ENCODE measurements at regions not wholly inside any gene's neighbourhood (a gene's known extent, or its start where the extent isn't known, plus 50 kb on each side); places are given as distances from the start of the nearest gene placed in this dataset.
"Not testable (repeated sequence)": the region's sequence is repeated elsewhere in the genome, so short reads cannot be mapped to it uniquely, and the experiment has no call there.

DNA sequence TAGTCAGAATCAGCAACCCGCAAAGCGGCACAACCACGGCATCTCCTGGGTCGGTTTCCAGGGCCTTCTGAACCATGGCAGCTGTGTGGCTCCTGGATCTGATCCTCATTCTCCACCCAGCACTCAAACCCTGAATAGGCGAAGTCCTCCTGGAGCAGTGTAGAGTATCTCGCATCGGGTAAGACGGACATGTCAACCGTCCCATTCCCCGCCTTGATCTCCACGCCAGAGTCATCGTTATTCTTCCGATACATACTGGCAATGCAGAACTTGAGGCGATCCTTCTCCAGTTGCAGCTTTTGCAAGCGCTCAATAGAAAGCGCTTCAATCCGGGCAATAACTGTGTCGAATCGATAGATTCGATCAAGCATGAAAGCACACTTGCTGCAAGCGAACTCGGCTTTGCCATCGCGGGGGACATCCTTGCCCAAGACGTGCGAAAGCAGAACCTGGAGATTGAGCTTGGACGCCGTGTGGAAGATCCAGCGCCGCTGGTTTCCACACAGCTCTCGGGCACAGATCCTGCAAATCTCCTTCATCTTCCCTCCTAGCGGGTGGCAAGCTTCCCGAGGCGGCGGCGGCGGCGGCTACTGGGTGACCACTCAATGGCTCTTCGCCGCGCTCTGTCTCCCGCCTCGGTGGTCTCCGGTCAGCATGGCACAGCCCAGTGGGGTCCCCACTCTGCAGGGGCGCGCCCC lies 142.9 kb downstream of the NBPF8 start:
- not testable (repeated sequence) for DNase-seq

DNA sequence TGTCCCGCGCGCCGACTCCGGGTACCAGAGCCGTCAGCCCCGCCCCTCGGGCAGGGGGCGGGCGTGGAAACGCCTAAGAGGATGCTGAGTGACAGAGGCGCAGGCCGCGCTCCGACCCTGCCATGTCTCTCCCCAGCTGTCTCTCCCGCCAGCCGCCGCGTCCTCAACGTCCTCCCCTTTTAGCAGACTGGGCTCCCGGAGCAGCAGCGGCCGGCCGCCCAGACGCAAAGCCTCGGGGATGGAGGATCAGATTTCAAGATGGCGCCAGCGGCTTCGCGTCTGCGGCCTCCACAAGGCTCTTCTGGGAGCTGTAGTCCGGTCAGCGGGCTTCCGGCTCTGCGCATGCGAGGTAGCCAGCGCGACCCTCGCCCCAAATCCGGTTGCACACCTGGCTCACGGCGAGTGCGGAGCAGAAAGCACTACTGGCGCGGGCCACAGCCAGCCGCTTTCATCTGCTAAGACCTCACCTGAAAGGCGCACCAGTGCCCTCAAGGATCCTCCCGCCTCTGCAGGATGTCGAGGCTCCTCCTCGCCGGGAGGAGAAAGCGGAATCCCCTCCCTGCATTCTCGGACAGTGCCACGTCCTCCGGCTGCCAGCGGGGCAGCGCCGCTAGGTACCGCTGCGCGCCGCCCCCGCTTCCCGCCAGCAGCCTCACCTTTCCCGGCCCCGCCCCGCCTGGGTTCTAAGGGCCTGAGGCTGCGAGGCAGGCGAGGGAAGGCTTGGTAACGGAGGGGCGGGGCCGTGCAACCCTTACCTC lies 143.6 kb downstream of the NBPF8 start:
- DNase-seq, result peak; percentile 20

DNA sequence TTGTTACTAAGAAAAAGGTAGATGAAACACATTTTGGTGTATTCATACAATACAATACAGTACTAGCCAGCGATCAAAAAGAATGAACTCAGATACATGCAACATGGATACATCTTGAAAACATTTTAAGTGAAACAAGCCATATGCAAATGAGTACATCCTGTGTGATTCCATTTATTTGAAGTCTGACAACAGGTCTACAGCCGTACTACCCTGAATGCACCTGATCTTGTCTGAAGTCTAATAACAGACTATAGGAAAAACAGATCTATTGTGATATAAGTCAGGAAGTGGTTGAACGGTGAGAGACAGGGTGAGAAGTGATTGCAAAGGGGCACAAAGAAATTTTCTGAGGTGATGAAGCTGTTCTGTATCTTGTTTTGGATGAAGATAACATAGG lies 146.9 kb downstream of the NBPF8 start:
- DNase-seq, result not testable (repeated sequence)

DNA sequence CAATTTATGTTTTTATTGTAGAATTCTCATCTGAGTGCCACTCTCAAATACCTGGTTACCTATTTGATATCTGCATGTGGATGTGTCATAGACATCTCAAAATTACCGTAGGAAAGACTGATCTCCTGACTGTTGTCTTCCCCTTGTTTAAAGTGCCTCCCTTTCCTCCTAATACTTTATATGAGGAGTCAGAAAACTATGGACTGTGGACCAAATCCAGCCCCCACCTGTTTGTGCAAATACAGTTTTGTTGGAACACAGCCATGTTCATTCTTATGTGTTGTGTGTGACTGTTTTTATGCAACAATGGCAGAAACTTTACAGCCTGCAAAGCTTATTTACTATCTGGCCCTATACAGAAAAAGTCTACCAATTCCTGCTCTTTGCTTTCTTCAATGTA lies 150.6 kb downstream of the NBPF8 start:
- not testable (repeated sequence) for DNase-seq

DNA sequence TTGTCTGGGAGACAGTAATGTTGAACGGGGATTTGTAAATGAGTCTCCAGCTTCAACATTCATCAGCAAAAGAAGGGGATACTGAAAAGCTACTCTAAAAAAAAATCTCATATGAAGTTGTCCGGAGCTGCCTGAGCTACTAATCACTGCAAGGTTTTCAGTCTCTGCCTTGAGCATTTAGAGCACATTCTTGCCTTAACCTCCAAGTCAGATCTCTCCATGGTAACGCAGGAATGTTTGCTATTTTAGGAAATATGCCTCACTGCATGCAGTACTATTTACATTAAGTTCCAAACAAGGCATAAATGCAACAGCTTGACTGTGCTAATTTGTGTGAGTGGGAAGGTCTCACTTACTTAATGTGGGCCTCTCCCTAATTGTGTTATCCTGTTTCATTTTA lies 152.8 kb downstream of the NBPF8 start:
- not testable (repeated sequence) for DNase-seq

DNA sequence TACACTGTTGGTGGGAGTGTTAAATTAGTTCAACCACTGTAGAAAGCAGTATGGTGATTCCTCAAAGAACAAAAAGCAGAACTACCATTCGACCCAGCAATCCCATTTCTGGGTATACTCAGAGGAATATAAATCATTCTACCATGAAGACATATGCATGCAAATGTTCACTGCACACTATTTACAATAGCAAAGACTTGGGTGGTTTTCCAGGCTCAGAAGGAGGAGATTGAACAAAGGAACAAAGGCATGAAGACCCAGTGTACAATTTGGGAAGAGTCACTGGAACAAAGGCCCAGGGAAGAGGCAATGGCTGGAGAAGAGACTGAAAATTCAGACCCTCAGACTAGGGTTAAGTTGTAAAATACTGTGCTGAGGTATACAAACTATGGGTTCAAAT lies 148.5 kb upstream of the NBPF26 start:
- not testable (repeated sequence) for DNase-seq

DNA sequence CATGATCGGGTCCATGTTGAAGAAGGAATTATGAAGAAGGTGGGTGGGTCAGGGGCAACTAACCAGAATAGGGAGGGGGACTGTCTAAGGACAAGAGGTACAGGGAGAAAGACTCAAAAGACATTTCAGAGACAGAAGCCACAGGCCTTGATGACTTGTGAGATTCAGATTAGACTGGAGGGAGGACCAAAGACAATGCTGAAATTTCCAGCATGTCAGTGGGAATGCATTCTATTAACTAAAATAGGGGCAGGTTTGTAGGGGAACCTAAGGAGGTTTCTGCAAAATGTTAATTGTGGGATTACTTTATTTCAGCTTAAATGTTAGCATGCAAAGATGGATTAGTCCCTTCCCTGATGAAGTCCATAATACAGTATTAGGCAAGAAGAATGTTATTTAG lies 141.6 kb upstream of the NBPF26 start:
- DNase-seq, result not testable (repeated sequence)

DNA sequence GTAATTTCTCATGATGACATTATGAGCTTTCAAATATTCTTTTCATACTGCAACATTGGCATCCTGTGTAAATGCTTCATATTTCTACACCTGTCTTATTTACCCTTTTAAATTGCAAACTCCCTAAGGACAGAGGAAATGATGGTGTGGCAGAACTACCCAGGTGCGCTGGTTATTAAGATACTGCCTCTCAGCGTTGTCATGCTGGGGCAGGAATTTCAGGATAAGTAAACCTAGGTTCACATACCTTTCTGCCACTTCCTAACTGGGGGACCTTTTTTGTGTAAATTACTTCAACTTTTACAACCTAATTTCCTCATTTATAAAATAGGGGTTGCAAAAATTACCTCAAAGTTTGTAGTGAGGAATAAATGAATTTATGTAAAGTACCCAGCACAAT lies 137.7 kb upstream of the NBPF26 start:
- DNase-seq, result not testable (repeated sequence)

DNA sequence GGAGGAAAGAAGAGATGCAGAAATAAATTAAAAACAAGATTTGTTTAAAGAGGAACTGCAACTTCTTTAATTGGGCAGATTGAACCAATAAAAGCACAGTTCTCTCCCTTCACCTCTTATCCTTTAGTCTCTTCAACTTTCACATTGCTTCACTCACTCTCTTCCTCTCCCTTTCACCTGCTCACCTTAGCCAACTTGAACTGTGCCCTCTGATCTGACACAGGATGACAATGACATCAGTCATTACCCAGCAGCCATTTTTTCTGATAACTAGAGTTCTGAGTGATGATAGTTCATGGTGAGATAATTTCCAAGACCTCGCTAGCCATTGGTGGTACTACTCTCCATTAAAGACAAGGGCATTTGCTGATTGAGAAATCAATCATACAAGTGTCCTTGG lies 134.9 kb upstream of the NBPF26 start:
- not testable (repeated sequence) for DNase-seq

DNA sequence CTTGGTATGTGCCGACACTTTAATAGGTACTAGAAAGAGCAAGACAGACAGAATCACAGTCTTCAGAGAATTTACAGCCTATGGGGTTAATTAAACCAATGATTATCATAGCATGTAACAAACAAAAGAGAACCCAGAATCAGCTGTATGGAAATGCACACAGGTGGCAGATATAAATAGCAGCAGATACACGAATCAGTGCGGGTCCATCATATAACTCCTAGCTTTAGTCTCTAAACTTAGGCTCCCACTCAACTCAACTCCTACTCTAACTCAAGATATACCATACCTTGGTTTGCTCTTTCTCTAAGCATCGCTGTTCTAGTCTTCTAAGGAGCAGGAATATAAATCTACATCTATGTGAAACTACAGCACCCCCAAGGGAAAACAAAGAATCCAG lies 132.0 kb upstream of the NBPF26 start:
- DNase-seq, result not testable (repeated sequence)

DNA sequence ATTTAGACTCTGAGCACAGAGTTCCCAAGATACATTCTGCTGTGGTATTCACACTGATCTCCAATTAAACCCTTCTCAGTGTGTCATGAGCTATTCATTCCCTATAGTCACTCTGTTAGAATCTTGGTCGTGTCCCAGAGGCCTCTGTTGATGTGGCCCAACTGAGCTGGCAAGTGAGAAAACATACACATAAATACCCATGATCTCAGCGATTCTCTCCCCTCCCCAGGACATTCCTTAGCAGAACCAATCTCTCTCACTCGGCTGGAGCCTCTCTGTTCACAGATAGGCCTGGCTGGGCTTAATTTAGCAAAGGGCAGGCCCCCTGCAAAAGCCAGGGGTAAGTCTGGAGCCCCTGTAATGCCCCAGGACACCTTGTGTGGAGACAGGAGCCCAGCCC lies 130.8 kb upstream of the NBPF26 start:
- not testable (repeated sequence) for DNase-seq

DNA sequence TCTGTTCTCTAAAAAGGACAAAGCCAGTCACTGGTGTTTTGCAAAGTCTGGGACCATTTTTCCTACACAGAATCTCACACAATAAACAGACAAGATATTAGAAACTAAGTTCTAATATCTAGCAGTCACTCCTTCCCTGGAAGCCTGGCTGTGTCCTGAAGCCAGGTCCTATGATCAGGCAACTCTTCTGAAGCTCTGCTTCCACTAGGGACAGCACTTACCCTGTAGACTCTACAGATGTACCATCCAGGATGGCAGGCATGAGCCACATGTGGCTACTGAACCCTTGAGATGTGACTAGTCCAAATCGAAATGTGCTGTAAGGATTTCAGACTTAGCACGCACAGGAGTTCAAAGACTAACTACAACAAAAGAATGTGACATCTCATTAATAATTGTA lies 130.1 kb upstream of the NBPF26 start:
- DNase-seq, result not testable (repeated sequence)

DNA sequence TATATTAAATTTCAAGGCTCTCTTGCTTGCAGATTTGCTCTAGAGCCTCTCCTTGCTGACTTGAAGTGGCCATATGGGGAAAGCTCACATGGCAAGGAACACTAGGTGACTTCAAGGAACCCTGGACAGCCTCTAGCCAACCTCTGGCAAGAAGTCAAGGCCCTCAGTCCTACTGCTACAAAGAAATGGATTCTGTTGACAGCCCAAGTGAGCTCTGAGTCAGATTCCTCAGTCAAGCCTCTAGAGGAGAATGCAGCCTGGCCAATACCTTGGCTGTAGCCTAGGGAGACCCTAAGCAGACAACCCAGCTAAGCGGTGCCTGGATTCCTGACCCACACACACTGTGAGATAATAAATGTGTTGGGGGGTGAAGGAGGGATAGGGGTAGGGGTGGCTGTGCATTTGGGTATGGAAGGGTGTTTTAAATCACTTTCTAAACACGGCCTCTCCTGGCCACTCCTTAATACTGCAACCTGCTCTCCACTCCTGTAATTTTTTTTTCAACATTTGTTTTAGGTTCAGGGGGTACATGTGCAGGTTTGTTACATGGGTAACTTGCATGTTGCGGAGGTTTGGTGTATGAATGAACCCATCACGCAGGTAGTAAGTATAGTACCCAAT lies 125.3 kb upstream of the NBPF26 start:
- not testable (repeated sequence) for DNase-seq

DNA sequence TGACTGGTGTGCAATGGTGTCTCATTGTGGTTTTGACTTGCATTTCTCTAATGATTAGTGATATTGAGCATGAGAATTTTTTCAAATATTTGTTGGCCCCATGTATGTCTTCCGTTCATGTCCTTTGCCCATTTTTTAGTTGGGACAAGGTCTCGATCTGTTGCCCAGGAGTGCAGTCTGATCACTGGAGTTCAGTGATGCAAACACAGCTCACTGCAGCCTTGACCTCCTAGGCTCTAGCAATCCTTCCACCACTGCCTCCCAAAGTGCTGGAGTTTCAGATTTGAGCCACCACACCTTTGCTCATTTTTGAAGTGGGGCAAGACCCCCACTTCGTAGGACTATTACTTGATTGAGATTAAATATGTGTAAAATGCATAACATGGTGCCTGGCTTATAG lies 124.2 kb upstream of the NBPF26 start:
- DNase-seq, result not testable (repeated sequence)

DNA sequence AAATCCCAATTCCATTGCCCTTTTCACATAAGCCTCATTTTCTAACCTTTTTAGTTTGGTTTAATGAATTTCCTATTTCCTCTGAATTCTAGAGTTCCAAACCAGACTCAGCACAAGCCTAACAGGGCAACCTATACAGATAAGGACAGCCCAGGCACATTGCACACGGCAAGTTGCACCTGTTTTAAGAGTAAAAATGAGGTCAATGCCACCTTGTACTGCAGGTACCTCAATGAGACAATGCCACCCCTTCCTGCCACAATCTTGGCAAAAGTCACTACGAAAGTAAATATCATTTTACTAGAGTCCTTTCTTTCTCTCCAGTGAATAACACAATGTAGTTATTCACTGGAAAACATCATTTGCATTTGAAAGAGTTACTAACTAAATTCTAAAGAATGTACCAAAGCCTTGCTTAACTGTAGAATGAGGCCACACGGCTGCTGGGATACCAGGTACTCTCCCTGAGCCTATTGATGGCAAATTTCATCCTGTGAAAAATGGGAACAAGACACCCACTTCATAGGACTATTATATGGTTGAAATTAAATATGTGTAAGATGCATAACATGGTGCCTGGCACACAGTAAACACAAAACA lies 123.2 kb upstream of the NBPF26 start:
- not testable (repeated sequence) for DNase-seq

DNA sequence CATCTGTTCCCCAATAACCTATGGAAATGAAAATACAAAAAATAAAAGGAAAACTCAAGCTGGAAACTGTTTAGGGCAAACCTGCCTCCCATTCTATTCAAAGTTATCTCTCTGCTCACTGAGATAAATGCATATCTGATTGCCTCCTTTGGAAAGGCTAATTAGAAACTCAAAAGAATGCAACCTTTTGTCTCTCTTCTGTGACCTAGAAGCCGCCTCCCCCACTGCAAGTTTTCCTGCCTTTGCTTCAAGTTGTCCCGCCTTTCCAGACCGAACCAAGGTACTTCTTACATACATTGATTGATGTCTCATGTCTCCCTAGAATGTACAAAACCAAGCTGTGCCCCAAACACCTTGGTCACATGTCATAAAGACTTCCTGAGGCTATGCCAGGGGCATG lies 115.9 kb upstream of the NBPF26 start:
- not testable (repeated sequence) for DNase-seq

DNA sequence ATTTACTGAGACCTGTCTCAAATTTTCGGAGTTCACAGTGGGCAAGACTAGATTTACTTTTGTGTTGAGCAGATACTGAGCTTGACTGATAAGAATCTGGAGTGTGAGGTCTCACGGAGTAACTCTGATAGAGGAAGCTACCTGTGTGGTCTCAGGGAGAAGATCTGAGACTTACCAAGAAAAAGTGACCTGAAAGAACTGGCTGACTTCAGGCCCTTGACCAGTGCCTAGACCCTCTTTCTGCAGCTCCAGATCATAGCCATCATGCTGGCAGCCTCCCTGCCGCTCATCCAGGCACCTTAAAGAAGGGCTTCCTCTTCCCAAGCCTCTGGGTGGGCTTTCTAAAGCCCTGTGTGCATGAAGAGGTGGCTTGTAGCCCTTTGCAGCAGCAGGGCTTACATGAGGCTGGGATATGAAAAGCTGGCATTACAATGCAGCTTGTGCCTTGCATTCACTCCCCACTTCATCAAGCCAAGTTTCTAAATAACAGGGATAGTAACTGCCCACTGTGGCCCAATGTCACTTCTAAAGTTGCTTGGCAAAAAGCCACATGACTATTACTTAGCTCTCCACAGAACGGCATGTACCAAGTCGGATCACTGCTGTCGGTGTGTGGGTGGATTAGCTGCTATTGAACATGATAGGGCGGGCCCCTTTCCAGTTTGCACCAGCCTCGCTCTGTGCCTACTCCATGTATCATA lies 115.3 kb upstream of the NBPF26 start:
- not testable (repeated sequence) for DNase-seq

DNA sequence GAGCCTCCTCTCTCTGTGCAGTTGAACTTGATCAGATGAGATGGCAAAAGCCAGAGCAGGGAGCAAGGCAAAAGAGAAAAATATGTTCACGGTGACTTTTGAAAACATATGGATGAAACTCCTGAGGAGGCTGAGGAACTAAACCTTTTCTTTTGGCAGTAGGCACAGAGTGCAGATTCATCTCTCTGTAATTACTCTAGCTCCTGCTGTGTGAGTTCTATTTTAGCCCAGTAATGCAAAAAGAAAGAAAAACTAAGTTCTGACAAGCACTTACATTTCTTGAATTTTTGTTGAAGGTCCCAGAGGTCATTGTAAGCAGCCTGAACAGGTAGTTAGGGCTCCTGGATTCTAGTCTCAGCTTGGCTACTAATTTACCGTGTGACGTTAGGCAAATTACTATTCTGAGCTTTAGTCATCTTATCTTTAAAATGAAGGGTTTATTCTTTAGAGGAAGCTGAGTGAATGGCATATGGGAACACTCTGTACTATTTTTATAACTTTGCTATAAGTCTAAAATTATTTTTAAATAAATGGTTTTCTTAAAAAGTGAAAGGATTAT lies 114.7 kb upstream of the NBPF26 start:
- not testable (repeated sequence) for DNase-seq

DNA sequence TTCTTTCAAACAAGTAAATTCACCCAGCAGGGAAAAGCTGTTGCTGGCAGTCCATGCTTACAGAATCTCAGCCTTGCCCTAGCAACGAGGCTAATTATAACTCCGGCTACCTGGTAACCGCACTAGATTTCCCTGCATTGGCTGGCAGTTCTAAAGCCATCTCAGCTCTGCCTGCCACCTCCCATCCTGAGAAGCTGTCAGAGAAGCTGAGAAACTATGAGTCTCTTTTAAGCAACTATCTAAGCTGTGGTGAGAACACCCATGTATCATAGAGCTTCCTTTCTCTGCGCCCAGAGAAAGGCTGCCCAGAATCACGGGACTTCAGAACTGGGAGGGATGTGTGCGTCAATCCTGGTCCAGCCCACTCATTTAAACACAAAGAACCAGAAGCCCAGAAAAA lies 113.9 kb upstream of the NBPF26 start:
- not testable (repeated sequence) for DNase-seq

DNA sequence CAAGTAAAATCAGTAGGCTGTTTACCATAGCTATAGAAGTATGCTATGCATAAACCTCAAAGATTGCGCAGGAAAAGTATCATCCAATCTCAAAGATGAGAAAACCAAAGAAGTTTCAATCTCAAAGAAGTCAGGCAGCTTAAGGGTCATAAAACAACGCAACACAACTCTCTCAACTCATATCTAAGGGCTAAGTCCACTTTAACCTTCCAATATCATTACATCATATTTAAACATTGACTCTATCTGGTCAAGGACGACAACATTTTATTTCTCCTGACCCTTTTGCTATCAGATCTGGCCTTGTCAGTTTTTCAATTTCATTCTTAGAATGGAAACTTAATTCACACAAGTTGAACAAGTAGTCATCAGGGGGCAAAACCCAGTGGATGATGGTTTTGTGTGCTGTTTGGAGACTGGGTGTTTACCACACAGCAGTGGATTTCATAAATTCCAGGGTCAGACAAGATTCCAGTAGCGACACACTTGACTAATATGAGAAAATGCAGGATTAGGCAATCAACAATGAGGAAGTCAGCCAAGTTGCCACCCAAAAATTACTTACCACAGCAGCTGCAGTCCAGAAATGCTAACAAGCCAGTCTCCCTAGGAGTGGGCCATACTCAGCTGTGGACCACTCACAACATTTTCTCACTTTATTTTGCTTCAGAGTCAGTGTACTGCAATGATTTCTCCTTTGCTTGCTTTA lies 108.7 kb upstream of the NBPF26 start:
- not testable (repeated sequence) for DNase-seq

DNA sequence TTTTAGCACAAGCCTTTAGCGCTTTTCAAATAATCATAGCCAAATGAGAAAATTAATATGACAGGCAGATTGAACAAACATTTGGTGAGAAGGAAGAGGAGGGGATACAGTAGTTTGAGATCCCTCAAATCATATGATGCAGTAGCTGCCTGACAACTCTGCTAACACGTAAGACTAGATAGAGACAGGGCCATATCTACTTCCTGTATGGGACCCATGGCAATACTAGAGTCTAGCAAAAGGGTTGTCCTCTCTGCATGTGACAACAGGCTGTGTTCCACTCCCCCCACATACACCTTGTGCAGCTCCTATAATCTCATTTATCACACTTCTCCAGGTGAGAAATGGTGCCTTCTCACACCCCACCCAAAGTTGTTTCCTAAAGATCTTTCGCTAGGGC lies 106.3 kb upstream of the NBPF26 start:
- not testable (repeated sequence) for DNase-seq

Data from activated CD4-positive, alpha-beta T cell treated with anti-CD3 and anti-CD28 coated beads for 1 hour (primary cell).